ENCODE measurements at regions not wholly inside any gene's neighbourhood (a gene's known extent, or its start where the extent isn't known, plus 50 kb on each side); places are given as distances from the start of the nearest gene placed in this dataset.
"Not testable (repeated sequence)": the region's sequence is repeated elsewhere in the genome, so short reads cannot be mapped to it uniquely, and the experiment has no call there.

DNA sequence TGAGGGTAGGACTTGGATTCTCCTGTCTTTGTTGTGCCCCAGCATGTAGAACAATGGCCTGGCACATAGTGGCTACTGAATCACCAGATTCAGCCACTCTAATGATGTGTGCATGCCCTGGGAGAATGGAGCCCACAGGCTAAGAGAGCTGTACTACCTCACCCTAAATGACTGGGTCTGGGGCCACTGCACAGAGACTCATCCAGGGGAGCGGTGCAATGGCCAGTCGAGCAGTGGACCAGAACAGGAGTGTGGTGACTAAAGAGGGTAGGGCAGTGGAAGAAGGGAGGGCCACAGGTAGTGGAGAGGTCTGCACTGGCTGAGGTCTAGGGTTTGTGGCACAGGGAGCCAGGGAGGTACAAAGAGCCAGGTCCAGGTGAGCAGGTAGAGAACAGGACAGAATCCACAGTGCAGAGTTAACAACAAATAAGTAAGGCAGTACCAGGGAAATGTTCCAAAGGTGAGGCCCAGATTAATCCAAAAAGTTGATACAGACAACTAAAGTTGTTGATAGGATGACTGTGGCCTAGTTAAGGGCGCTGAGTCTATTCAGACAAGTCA lies 142.7 kb upstream of the ATP11B start:
- no peak overlapping the region for H3K4me2 ChIP-seq (ENCODE audit: unreplicated experiment)
- H3K9me3 ChIP-seq (ENCODE audit: low read depth): no peaks in the 10 kb centered on the region
- H3K27me3 ChIP-seq (replicated peaks; ENCODE audit: insufficient read depth): no peaks in the 10 kb centered on the region
- H3F3A ChIP-seq (ENCODE audit: insufficient read depth): no peaks in the 10 kb centered on the region
- no peak overlapping the region for H3K4me3 ChIP-seq
- H3K9ac ChIP-seq: no peak overlapping the region
- H2AFZ ChIP-seq: no peak overlapping the region
- no peak for DNase-seq
- no peaks in the 10 kb centered on the region for H3K36me3 ChIP-seq (ENCODE audit: low read depth)
- no peaks in the 10 kb centered on the region for H3K9me2 ChIP-seq (ENCODE audit: insufficient read depth)
- TF ChIP-seq EZH2 (IDR thresholded peaks at IDR 0.05; ENCODE audit: insufficient read depth, poor library complexity, severe bottlenecking) (no peak), EZH2phosphoT487 (IDR thresholded peaks at IDR 0.05; ENCODE audit: insufficient read depth, low read depth) (no peak)
- no peak overlapping the region for H3K27ac ChIP-seq
- no peaks in the 10 kb centered on the region for H3K79me2 ChIP-seq (ENCODE audit: insufficient read depth)
- 33 to 35% methylated on average over 3 of the region's 3 CpGs for WGBS, 2 experiments (ENCODE audit: low coverage in 1 of 2, low lambda C conversion rate in 2 of 2, missing lambda C conversion rate in 2 of 2)
- H3K4me1 ChIP-seq (ENCODE audit: insufficient read depth): no peaks in the 10 kb centered on the region
- in situ Hi-C loops (cut with MboI): no loop called here
- H4K20me1 ChIP-seq (ENCODE audit: insufficient read depth): no peaks in the 10 kb centered on the region

DNA sequence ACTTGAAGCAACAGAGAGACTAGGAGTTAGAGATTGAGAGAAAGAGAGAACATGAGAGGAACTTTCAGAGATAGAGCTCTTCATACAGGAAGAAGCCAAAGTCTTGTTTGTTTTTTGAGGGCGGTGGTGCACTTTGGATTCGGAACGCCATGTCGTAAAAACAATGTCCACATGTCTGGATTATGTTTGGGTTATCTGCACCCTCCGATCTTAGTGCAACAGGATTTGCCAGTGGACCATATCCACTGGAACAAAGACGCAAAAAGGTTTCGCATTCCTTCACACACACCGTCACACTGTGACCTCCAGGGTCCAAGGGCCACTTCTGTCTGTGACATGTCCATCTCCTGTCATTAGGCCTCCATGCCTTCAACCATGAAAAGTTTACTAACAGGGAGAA lies 141.8 kb upstream of the ATP11B start:
- no peak overlapping the region for H3K9ac ChIP-seq
- no peak for DNase-seq
- H3K36me3 ChIP-seq (ENCODE audit: low read depth): no peaks in the 10 kb centered on the region
- H3K4me3 ChIP-seq: no peak overlapping the region
- H3K27me3 ChIP-seq (replicated peaks; ENCODE audit: insufficient read depth): no peaks in the 10 kb centered on the region
- no peaks in the 10 kb centered on the region for H3K9me2 ChIP-seq (ENCODE audit: insufficient read depth)
- H3K79me2 ChIP-seq (ENCODE audit: insufficient read depth): no peaks in the 10 kb centered on the region
- in situ Hi-C loops (cut with MboI): no loop called here
- H3K9me3 ChIP-seq (ENCODE audit: low read depth): no peaks in the 10 kb centered on the region
- no peaks in the 10 kb centered on the region for H4K20me1 ChIP-seq (ENCODE audit: insufficient read depth)
- 46 to 56% methylated on average over 8 of the region's 8 CpGs for WGBS, 2 experiments (ENCODE audit: low coverage in 1 of 2, low lambda C conversion rate in 2 of 2, missing lambda C conversion rate in 2 of 2)
- TF ChIP-seq EZH2 (IDR thresholded peaks at IDR 0.05; ENCODE audit: insufficient read depth, poor library complexity, severe bottlenecking) (no peak), EZH2phosphoT487 (IDR thresholded peaks at IDR 0.05; ENCODE audit: insufficient read depth, low read depth) (no peak)
- no peak overlapping the region for H3K4me2 ChIP-seq (ENCODE audit: unreplicated experiment)
- H3K4me1 ChIP-seq (ENCODE audit: insufficient read depth): no peaks in the 10 kb centered on the region
- no peak overlapping the region for H2AFZ ChIP-seq
- no peak overlapping the region for H3K27ac ChIP-seq
- H3F3A ChIP-seq (ENCODE audit: insufficient read depth): no peaks in the 10 kb centered on the region

DNA sequence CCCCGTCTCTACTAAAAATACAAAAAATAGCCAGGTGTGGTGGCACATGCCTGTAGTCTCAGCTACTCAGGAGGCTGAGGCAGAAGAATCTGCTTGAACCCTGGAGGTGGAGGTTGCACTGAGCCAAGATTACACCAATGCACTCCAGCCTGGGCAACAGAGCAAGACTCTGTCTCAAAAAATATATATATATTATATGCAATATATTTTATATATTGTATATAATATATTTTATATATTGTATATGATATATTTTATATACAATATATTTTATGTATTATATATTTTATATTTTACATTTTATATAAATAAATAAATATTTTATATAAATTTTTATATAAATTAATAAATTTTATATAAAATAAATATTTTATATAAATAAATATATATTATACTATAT lies 140.2 kb upstream of the ATP11B start:
- H3K4me1 ChIP-seq (ENCODE audit: insufficient read depth); H3F3A ChIP-seq (ENCODE audit: insufficient read depth); H3K27me3 ChIP-seq (replicated peaks; ENCODE audit: insufficient read depth); H3K79me2 ChIP-seq (ENCODE audit: insufficient read depth); H3K27ac ChIP-seq; H3K36me3 ChIP-seq (ENCODE audit: low read depth); H3K9me2 ChIP-seq (ENCODE audit: insufficient read depth); DNase-seq; H2AFZ ChIP-seq; in situ Hi-C loops (cut with MboI); H4K20me1 ChIP-seq (ENCODE audit: insufficient read depth); H3K9me3 ChIP-seq (ENCODE audit: low read depth); H3K4me2 ChIP-seq (ENCODE audit: unreplicated experiment); H3K4me3 ChIP-seq; H3K9ac ChIP-seq: not testable (repeated sequence)
- 57 to 70% methylated on average over 1 of the region's 1 CpG for WGBS, 2 experiments (ENCODE audit: low coverage in 1 of 2, low lambda C conversion rate in 2 of 2, missing lambda C conversion rate in 2 of 2)

DNA sequence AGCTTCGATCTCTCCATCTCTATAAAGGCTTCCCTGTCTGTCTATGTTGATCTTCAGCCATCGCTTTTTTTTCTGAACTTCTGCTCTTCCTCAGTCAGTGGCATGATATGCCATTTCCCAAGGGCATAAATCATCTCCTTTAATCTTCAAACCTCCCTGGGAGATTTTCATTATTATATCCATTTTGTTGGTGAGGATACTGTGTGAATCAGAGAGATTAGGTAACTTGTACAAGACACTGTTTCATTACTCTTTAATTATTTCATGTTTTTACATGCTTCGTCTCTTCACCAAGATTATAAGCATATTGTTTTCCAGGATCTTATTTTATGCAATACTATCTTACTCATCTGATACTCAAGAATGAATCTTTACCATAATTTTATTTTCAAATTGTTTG lies 124.8 kb upstream of the ATP11B start:
- Histone ChIP-seq H3K4me2 (ENCODE audit: unreplicated experiment) (no peak overlapping the region), H3K27ac (no peak overlapping the region), H3K9me2 (ENCODE audit: insufficient read depth) (no peaks in the 10 kb centered on the region), H3K27me3 (replicated peaks; ENCODE audit: insufficient read depth) (peaks cover 6% of the 10 kb centered on the region; the same call in 1 of the 2 replicates), H3K4me3 (no peak overlapping the region), H3K36me3 (ENCODE audit: low read depth) (no peaks in the 10 kb centered on the region), H3K9me3 (ENCODE audit: low read depth) (no peaks in the 10 kb centered on the region), H3K4me1 (ENCODE audit: insufficient read depth) (no peaks in the 10 kb centered on the region), H3K79me2 (ENCODE audit: insufficient read depth) (no peaks in the 10 kb centered on the region), H2AFZ (no peak overlapping the region), H3F3A (ENCODE audit: insufficient read depth) (no peaks in the 10 kb centered on the region), H4K20me1 (ENCODE audit: insufficient read depth) (no peaks in the 10 kb centered on the region), H3K9ac (no peak overlapping the region)
- no peak for TF ChIP-seq EZH2phosphoT487 (IDR thresholded peaks at IDR 0.05; ENCODE audit: insufficient read depth, low read depth)
- TF ChIP-seq EZH2 (IDR thresholded peaks at IDR 0.05; ENCODE audit: insufficient read depth, poor library complexity, severe bottlenecking): no peak
- in situ Hi-C loops (cut with MboI): no loop called here
- WGBS, 2 experiments (ENCODE audit: low coverage in 1 of 2, low lambda C conversion rate in 2 of 2, missing lambda C conversion rate in 2 of 2): 33 to 41% methylated on average over 3 of the region's 3 CpGs
- DNase-seq: no peak

DNA sequence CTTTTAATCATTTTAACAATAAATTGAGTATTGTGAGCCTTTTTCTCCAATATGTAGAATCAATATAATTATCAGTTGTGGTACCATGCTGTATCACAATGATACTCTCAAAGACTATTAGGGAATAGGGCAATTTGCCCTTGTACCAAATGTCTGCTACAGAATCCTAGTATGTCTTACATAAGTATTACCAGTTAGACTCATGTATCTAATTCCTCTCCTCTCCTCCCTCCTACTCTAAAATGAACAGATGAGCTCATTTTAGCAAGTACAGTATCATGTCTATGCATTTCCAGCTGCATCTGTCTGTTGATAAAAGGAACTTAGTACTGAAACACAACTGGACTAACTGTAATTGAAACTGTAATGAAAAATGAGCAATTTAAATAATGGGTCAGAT lies 124.3 kb upstream of the ATP11B start:
- H3K9ac ChIP-seq: no peak overlapping the region
- H3F3A ChIP-seq (ENCODE audit: insufficient read depth): no peaks in the 10 kb centered on the region
- H3K4me3 ChIP-seq: no peak overlapping the region
- no peak overlapping the region for H2AFZ ChIP-seq
- no peak overlapping the region for H3K27ac ChIP-seq
- no peaks in the 10 kb centered on the region for H3K9me2 ChIP-seq (ENCODE audit: insufficient read depth)
- in situ Hi-C loops (cut with MboI): no loop called here
- no peak for TF ChIP-seq EZH2phosphoT487 (IDR thresholded peaks at IDR 0.05; ENCODE audit: insufficient read depth, low read depth)
- TF ChIP-seq EZH2 (IDR thresholded peaks at IDR 0.05; ENCODE audit: insufficient read depth, poor library complexity, severe bottlenecking): no peak
- no peaks in the 10 kb centered on the region for H3K9me3 ChIP-seq (ENCODE audit: low read depth)
- no peaks in the 10 kb centered on the region for H3K79me2 ChIP-seq (ENCODE audit: insufficient read depth)
- H3K4me1 ChIP-seq (ENCODE audit: insufficient read depth): no peaks in the 10 kb centered on the region
- peaks cover 8% of the 10 kb centered on the region; the same call in 1 of the 2 replicates for H3K27me3 ChIP-seq (replicated peaks; ENCODE audit: insufficient read depth)
- DNase-seq: no peak
- no peaks in the 10 kb centered on the region for H4K20me1 ChIP-seq (ENCODE audit: insufficient read depth)
- H3K4me2 ChIP-seq (ENCODE audit: unreplicated experiment): no peak overlapping the region
- no peaks in the 10 kb centered on the region for H3K36me3 ChIP-seq (ENCODE audit: low read depth)

All from GM23248 (cell line).